ENCODE measurements at regions not wholly inside any gene's neighbourhood (a gene's known extent, or its start where the extent isn't known, plus 50 kb on each side); places are given as distances from the start of the nearest gene placed in this dataset.

DNA sequence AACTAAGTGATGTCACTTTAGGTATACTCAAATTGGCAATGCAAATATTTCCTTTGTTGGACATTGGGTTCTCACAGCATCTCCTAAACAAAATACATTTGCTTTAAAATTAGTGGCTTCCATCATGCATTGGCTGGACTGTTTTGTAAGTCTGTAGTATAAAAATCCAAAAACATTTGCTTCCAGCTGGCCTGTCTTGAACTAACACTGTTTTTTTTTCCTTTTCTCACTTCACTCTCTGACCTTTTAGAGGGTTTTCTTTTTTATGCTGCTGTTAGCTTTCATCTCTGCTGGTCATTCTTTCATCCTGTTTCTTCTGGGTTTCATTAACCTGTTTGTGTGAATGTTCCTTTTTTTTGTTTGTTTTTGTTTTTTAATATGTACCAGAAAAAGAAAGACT is 121.7 kb upstream of the MLIP start:
- Histone ChIP-seq H3K4me2 (ENCODE audit: unreplicated experiment) (no peak overlapping the region), H3K9ac (no peak overlapping the region), H3F3A (ENCODE audit: insufficient read depth) (peaks cover 16% of the 10 kb centered on the region; the same call in 1 of the 2 replicates), H3K27me3 (replicated peaks; ENCODE audit: insufficient read depth) (no peaks in the 10 kb centered on the region), H3K9me3 (ENCODE audit: low read depth) (no peaks in the 10 kb centered on the region), H3K36me3 (ENCODE audit: low read depth) (no peaks in the 10 kb centered on the region), H3K9me2 (ENCODE audit: insufficient read depth) (no peaks in the 10 kb centered on the region), H3K27ac (no peak overlapping the region), H4K20me1 (ENCODE audit: insufficient read depth) (no peaks in the 10 kb centered on the region), H3K4me1 (ENCODE audit: insufficient read depth) (peaks cover 24% of the 10 kb centered on the region), H2AFZ (no peak overlapping the region), H3K79me2 (ENCODE audit: insufficient read depth) (no peaks in the 10 kb centered on the region), H3K4me3 (no peak overlapping the region)
- in situ Hi-C loops (cut with MboI), result loop anchor here (10.0 to 25.0 kb wide), 2 partner anchors 1075 to 1248 kb away; no protein-coding TSS in a partner anchor
- TF ChIP-seq EZH2 (IDR thresholded peaks at IDR 0.05; ENCODE audit: insufficient read depth, poor library complexity, severe bottlenecking), result no peak
- TF ChIP-seq EZH2phosphoT487 (IDR thresholded peaks at IDR 0.05; ENCODE audit: insufficient read depth, low read depth), result no peak
- no peak for DNase-seq

DNA sequence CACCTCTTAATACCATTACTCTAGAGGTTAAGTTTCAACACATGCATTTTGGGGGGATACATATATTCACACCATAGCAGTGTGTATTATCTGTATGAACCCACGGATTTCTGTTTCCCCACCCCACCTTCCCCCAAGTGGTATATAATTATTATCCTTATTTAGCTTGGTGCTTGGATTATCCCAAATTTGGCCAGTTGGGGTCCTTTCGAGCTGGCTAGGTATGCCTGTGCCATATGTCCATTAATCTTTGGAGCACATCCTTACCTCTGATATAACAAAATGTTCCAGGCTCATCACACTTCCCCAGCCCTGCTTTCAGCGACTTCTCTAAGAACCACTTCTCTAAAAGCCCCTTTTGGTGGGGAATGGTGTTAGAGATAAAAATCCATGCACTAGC is 118.7 kb upstream of the MLIP start:
- TF ChIP-seq EZH2phosphoT487 (IDR thresholded peaks at IDR 0.05; ENCODE audit: insufficient read depth, low read depth) (no peak), EZH2 (IDR thresholded peaks at IDR 0.05; ENCODE audit: insufficient read depth, poor library complexity, severe bottlenecking) (no peak)
- no peak overlapping the region for H3K4me3 ChIP-seq
- in situ Hi-C loops (cut with MboI), result loop anchor here (25.0 kb wide), 1 partner anchor 1245 kb away; no protein-coding TSS in a partner anchor

DNA sequence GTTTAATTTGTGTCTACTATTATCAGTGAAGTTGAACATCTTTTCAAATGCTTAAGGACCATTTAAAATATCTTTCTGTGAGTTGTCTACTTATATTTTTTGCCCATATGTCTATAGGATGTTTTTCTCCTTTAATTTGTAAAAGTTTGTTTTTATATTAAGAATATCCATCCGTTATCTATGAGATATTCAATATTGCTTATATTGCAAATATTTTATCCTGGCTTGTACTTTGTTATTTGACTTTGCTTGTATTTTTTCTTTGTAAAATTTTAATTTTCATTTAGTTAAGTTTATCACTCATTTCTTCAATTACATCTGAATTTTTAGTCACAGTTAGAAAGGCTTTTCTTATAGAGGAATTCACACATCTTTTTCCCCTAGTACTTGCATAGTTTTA is 117.0 kb upstream of the MLIP start:
- Histone ChIP-seq H3K9ac (no peak overlapping the region), H3K9me3 (ENCODE audit: low read depth) (no peaks in the 10 kb centered on the region), H3K27ac (no peak overlapping the region), H3K79me2 (ENCODE audit: insufficient read depth) (no peaks in the 10 kb centered on the region), H3K4me2 (ENCODE audit: unreplicated experiment) (no peak overlapping the region), H3K4me1 (ENCODE audit: insufficient read depth) (no peaks in the 10 kb centered on the region), H3K36me3 (ENCODE audit: low read depth) (no peaks in the 10 kb centered on the region), H3F3A (ENCODE audit: insufficient read depth) (no peaks in the 10 kb centered on the region), H2AFZ (no peak overlapping the region), H3K27me3 (replicated peaks; ENCODE audit: insufficient read depth) (no peaks in the 10 kb centered on the region), H4K20me1 (ENCODE audit: insufficient read depth) (no peaks in the 10 kb centered on the region), H3K4me3 (no peak overlapping the region), H3K9me2 (ENCODE audit: insufficient read depth) (no peaks in the 10 kb centered on the region)
- TF ChIP-seq EZH2 (IDR thresholded peaks at IDR 0.05; ENCODE audit: insufficient read depth, poor library complexity, severe bottlenecking) (no peak), EZH2phosphoT487 (IDR thresholded peaks at IDR 0.05; ENCODE audit: insufficient read depth, low read depth) (no peak)
- in situ Hi-C loops (cut with MboI), result loop anchor here (25.0 kb wide), 1 partner anchor 1243 kb away; no protein-coding TSS in a partner anchor
- no peak for DNase-seq
- WGBS, 2 experiments (ENCODE audit: low coverage in 1 of 2, low lambda C conversion rate in 2 of 2, missing lambda C conversion rate in 2 of 2), result 87 to 90% methylated on average over 1 of the region's 1 CpG

More for the DNA sequence above, 118.7 kb upstream of the MLIP start:
- H3K27ac ChIP-seq, result no peak overlapping the region
- no peaks in the 10 kb centered on the region for H4K20me1 ChIP-seq (ENCODE audit: insufficient read depth)
- WGBS, 2 experiments (ENCODE audit: low coverage in 1 of 2, low lambda C conversion rate in 2 of 2, missing lambda C conversion rate in 2 of 2), result 86 to 92% methylated on average over 3 of the region's 3 CpGs
- no peaks in the 10 kb centered on the region for H3K9me2 ChIP-seq (ENCODE audit: insufficient read depth)
- no peaks in the 10 kb centered on the region for H3K27me3 ChIP-seq (replicated peaks; ENCODE audit: insufficient read depth)
- H3K4me1 ChIP-seq (ENCODE audit: insufficient read depth), result no peaks in the 10 kb centered on the region
- H3K9ac ChIP-seq, result no peak overlapping the region
- DNase-seq, result no peak
- H3K36me3 ChIP-seq (ENCODE audit: low read depth), result no peaks in the 10 kb centered on the region
- no peaks in the 10 kb centered on the region for H3K9me3 ChIP-seq (ENCODE audit: low read depth)
- H3F3A ChIP-seq (ENCODE audit: insufficient read depth), result no peaks in the 10 kb centered on the region
- H3K4me2 ChIP-seq (ENCODE audit: unreplicated experiment), result no peak overlapping the region
- no peaks in the 10 kb centered on the region for H3K79me2 ChIP-seq (ENCODE audit: insufficient read depth)
- H2AFZ ChIP-seq, result no peak overlapping the region

GRCh38 chr6:53995935-53996334 is 115.3 kb upstream of the MLIP start:
- no peaks in the 10 kb centered on the region for H4K20me1 ChIP-seq (ENCODE audit: insufficient read depth)
- H3K4me1 ChIP-seq (ENCODE audit: insufficient read depth), result no peaks in the 10 kb centered on the region
- H3K4me2 ChIP-seq (ENCODE audit: unreplicated experiment), result no peak overlapping the region
- H3K79me2 ChIP-seq (ENCODE audit: insufficient read depth), result no peaks in the 10 kb centered on the region
- no peaks in the 10 kb centered on the region for H3F3A ChIP-seq (ENCODE audit: insufficient read depth)
- H3K9me3 ChIP-seq (ENCODE audit: low read depth), result no peaks in the 10 kb centered on the region
- H3K27me3 ChIP-seq (replicated peaks; ENCODE audit: insufficient read depth), result no peaks in the 10 kb centered on the region
- H3K9me2 ChIP-seq (ENCODE audit: insufficient read depth), result no peaks in the 10 kb centered on the region
- H3K36me3 ChIP-seq (ENCODE audit: low read depth), result no peaks in the 10 kb centered on the region
- no peak overlapping the region for H3K4me3 ChIP-seq
- H2AFZ ChIP-seq, result no peak overlapping the region
- 83 to 86% methylated on average over 4 of the region's 4 CpGs for WGBS, 2 experiments (ENCODE audit: low coverage in 1 of 2, low lambda C conversion rate in 2 of 2, missing lambda C conversion rate in 2 of 2)
- H3K27ac ChIP-seq, result no peak overlapping the region
- in situ Hi-C loops (cut with MboI), result loop anchor here (25.0 kb wide), 1 partner anchor 1241 kb away; no protein-coding TSS in a partner anchor
- no peak for DNase-seq
- TF ChIP-seq EZH2phosphoT487 (IDR thresholded peaks at IDR 0.05; ENCODE audit: insufficient read depth, low read depth) (no peak), EZH2 (IDR thresholded peaks at IDR 0.05; ENCODE audit: insufficient read depth, poor library complexity, severe bottlenecking) (no peak)
- H3K9ac ChIP-seq, result no peak overlapping the region

- no peak overlapping the region for H2AFZ ChIP-seq
- no peak for DNase-seq
- H3K27ac ChIP-seq, result no peak overlapping the region
- H3K9me2 ChIP-seq (ENCODE audit: insufficient read depth), result no peaks in the 10 kb centered on the region
- no peaks in the 10 kb centered on the region for H3K27me3 ChIP-seq (replicated peaks; ENCODE audit: insufficient read depth)
- in situ Hi-C loops (cut with MboI), result loop anchor here (25.0 kb wide), 1 partner anchor 1239 kb away; no protein-coding TSS in a partner anchor
- H4K20me1 ChIP-seq (ENCODE audit: insufficient read depth), result no peaks in the 10 kb centered on the region
- no peaks in the 10 kb centered on the region for H3K9me3 ChIP-seq (ENCODE audit: low read depth)
- peaks cover 16% of the 10 kb centered on the region for H3K4me1 ChIP-seq (ENCODE audit: insufficient read depth)
- H3K9ac ChIP-seq, result no peak overlapping the region
- peaks cover 8% of the 10 kb centered on the region for H3F3A ChIP-seq (ENCODE audit: insufficient read depth)
- no peak overlapping the region for H3K4me2 ChIP-seq (ENCODE audit: unreplicated experiment)
- H3K4me3 ChIP-seq, result no peak overlapping the region
- no peaks in the 10 kb centered on the region for H3K79me2 ChIP-seq (ENCODE audit: insufficient read depth)
- 81 to 85% methylated on average over 2 of the region's 2 CpGs for WGBS, 2 experiments (ENCODE audit: low coverage in 1 of 2, low lambda C conversion rate in 2 of 2, missing lambda C conversion rate in 2 of 2)
- H3K36me3 ChIP-seq (ENCODE audit: low read depth), result no peaks in the 10 kb centered on the region
- TF ChIP-seq EZH2phosphoT487 (IDR thresholded peaks at IDR 0.05; ENCODE audit: insufficient read depth, low read depth), result no peak
- TF ChIP-seq EZH2 (IDR thresholded peaks at IDR 0.05; ENCODE audit: insufficient read depth, poor library complexity, severe bottlenecking), result no peak
Measured at GRCh38 chr6:53998303-53998702, 112.9 kb upstream of the MLIP start.
